GM19463 (cell line): ENCODE measurements at regions not wholly inside any gene's neighbourhood (a gene's known extent, or its start where the extent isn't known, plus 50 kb on each side); places are given as distances from the start of the nearest gene placed in this dataset.
A peak's percentile ranks its signal among the peaks of the same experiment; 100 is the strongest.
"Not testable (repeated sequence)": the region's sequence is repeated elsewhere in the genome, so short reads cannot be mapped to it uniquely, and the experiment has no call there.

Experiments used
- ATAC-seq: cut with Tn5 transposase; IDR thresholded peaks from one replicate; pipeline ENCODE4 v1.9.1; 2021; ENCODE audit warnings: mild to moderate bottlenecking, moderate library complexity; ENCODE audit not compliant: unreplicated experiment

GRCh38 chr7:73176813-73177212 lies 91.0 kb upstream of the SPDYE9 start:
- not testable (repeated sequence) for ATAC-seq

GRCh38 chr7:73175322-73175721 lies 89.5 kb upstream of the SPDYE9 start:
- ATAC-seq, result not testable (repeated sequence)

GRCh38 chr7:73170902-73171301 lies 85.1 kb upstream of the SPDYE9 start:
- ATAC-seq, result not testable (repeated sequence)

GRCh38 chr7:73170415-73170814 lies 84.6 kb upstream of the SPDYE9 start:
- ATAC-seq, result not testable (repeated sequence)

DNA sequence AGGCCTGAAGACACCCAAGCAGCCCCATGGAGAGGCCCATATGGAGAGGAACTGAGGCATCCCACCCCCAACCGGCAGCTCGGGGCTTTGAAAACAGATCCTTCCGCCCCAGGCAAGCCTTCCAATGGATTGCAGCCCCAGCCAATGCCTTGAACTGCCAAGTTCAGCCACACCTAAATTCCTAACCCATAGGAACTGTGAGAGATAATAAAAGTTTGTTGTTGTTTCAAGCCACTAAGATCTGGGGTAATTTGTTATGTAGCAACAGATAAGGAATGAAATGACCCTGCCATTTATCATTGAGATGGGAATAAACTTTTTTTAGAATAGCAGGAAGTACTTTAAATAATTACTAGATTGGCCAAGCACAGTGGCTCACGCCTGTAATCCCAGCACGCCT lies 80.3 kb upstream of the SPDYE9 start:
- not testable (repeated sequence) for ATAC-seq

GRCh38 chr7:73162680-73163079 lies 76.8 kb upstream of the SPDYE9 start:
- not testable (repeated sequence) for ATAC-seq

DNA sequence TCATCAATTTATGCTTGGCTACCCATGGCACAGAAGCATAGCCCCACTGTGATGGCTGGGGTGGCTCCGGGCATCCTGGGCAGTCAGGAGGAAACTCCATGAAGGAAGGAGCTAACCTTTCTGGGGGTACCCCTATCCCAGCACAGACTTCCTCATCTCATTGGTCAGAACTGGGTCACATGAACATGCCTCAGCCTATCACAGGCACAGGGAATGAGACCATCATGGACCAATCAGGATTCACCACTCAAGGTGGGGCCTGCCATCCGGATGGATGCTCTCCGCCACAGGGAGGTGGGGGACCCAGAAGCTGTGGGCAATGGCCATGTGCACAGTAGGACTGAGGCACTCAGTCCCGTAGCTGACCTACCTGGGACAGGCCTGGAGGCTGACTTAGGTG lies 75.9 kb upstream of the SPDYE9 start:
- ATAC-seq, result not testable (repeated sequence)

DNA sequence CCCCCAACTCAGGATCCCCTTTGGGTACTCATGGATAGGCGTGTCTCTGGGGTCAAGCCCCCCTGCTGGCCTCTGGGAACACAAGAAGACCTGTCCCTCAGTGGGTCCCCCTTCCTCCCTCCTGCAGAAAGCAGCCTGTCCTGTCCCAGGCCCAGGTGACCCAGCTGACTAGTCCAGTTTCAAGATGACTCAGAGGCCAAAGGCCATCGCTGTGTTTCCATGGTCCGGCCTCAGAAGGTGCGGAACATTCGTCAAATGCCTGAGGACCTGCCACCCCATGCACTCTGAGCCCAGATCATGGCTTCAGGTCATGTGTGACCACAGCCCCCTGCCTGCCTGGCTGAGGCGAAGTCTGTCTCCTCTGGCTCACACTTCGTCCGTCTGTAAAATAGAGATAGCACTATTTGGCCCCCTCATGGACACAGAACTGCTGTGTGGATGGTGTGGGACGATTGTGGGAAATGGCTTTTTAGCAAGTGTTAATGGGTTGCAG lies 71.4 kb upstream of the SPDYE9 start:
- ATAC-seq, result not testable (repeated sequence)

DNA sequence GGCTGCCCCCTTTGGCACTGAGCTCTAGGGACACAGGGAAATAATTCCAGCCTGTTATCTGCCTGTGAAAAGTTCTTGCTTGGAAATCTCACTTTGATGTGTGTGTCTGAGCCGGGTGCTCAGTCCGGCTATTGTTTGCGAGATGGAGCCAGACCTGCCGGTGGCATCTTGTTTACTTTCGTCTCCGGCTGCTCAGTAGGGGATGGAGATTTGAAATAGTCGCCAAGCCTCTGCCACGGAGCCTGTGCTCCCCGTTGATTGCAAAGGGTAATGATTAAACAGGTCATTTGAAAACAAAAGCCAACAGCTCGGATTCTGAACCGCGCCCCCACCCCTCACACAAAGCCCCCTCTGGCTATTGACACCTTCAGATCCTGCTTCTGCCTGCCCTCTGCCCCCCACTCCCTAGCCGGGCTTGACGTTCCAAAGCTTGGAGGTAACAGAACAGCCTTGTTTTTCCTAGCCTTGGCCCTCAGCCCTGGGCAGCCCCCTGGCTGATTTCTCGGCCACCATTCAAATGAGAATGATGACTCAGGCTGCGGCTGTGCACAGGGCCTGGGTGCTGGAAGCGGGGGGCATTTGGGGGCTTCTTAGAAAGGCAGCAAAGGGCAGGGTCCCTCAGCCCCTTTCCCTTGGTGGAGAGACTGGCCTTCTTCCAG lies 70.8 kb upstream of the SPDYE9 start:
- ATAC-seq, result not testable (repeated sequence)

- ATAC-seq, result peak; percentile 90
Measured at GRCh38 chr7:73154586-73155038, 68.8 kb upstream of the SPDYE9 start.

- not testable (repeated sequence) for ATAC-seq
Measured at GRCh38 chr7:73153921-73154585, 68.2 kb upstream of the SPDYE9 start.

- not testable (repeated sequence) for ATAC-seq
Measured at GRCh38 chr7:73148570-73148969, 62.7 kb upstream of the SPDYE9 start.

GRCh38 chr7:73147681-73148080 lies 61.8 kb upstream of the SPDYE9 start:
- ATAC-seq, result not testable (repeated sequence)

DNA sequence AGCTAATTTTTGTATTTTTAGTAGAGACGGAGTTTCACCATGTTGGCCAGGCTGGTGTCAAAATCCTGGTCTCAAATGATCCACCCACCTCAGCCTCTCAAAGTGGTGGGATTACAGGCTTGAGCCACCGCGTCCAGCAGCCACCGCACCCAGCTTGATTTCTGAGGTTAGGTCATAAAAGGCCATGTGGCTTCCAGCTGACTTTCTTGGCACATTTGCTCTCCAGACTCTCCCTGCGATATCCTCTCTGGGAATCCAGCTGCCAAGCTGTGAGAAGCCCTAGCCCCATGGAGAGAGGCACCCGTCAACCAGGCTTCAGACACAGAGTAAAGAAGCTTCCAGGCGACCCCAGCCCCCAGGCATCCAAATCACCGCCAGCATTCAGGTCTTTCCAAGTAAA lies 58.2 kb upstream of the SPDYE9 start:
- ATAC-seq, result not testable (repeated sequence)

DNA sequence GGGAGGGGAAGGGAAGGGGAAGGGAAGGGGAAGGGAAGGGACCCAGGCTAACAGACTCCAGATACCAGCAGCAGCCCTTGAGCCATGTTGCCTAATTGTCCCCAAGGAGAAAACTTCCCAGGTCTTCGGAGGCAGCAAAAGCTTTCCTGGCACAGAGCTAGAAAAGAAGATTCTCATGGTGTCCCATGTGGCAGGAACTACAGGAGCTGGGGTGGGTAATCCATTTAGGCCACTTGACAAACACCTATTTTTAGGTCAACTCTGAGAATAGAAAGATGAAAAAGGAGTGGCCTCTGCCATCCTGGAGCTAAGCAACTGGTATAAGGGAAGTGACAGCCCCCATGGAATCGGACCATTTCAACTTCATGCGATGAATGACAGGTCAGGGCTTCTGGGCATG lies 52.1 kb upstream of the SPDYE9 start:
- ATAC-seq, result not testable (repeated sequence)
